MV-4-11 (cell line): ENCODE measurements at regions not wholly inside any gene's neighbourhood (a gene's known extent, or its start where the extent isn't known, plus 50 kb on each side); places are given as distances from the start of the nearest gene placed in this dataset.

ENCODE experiments used
- DNase-seq: peaks from one replicate; lab custom pipeline; 2025; lab: John Stamatoyannopoulos, UW

- DNase-seq, result no peak
These were observed 644.2 kb upstream of the SEMA6A start for GRCh38 chr5:117218789-117219188.

DNA sequence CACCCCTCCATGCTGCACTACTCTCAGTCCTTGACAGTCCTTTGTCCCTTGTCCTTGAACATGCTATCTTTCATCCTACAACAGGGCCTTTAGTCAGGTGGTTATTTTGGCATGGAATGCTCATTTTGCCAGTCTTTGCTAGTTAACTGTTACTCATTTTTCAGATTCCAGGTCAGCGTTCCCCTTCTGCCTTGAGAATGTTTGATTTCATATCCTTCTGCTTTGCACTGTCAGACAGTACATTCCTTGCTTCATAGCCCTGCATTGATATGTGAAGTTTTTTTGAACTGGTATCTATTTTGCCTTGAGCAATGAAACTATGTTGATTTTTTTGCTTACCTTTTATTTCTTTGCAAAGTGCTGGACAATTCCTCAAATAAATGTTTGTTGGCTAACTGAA, 638.2 kb upstream of the SEMA6A start:
- no peak for DNase-seq

DNA sequence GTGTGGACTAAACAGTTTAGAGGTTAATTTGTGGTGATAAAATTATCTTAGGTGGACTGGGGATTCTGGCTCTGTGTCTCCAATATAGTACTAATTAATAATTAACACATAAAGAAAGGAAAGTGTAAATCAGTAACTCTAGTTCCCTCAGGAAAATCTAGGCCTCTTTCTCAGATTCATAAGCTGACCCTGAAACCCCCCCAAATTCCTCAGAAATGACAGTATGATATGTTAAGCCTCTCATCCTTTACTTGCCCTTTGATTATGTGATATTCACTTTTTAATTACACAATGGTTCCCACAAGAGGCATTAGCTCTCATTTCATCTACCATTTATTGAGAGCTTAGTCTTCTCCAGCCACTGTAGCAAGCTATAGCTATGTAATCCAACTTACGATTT, 636.2 kb upstream of the SEMA6A start:
- DNase-seq, result no peak

GRCh38 chr5:117209479-117209878, 634.9 kb upstream of the SEMA6A start:
- DNase-seq, result no peak

- DNase-seq, result no peak
These were observed 632.6 kb upstream of the SEMA6A start for GRCh38 chr5:117207088-117207668.

GRCh38 chr5:117205894-117206293, 631.3 kb upstream of the SEMA6A start:
- no peak for DNase-seq

GRCh38 chr5:117204926-117205869, 630.6 kb upstream of the SEMA6A start:
- DNase-seq, result no peak

DNA sequence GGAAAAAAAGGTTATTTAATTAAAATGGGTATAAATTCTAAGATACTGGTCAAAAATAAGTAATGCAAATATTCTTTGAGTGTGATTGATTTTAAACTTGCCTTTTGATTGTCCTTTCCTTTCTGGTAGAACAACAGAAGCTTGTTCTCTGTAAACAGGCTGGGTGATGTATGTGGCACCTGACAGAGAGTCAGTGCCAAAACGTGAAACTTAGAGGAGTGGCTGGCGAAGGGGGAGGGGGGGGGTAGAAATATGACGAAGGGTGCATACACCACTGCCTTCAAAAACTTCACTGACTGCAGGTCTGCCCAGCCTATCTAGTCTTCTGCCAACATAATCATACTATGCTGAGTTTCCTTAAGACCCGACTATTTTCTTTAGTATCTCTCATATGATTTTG, 629.8 kb upstream of the SEMA6A start:
- no peak for DNase-seq

- DNase-seq, result no peak
These were observed 629.0 kb upstream of the SEMA6A start for GRCh38 chr5:117203584-117203983.

GRCh38 chr5:117201001-117201400, 626.4 kb upstream of the SEMA6A start:
- no peak for DNase-seq

DNA sequence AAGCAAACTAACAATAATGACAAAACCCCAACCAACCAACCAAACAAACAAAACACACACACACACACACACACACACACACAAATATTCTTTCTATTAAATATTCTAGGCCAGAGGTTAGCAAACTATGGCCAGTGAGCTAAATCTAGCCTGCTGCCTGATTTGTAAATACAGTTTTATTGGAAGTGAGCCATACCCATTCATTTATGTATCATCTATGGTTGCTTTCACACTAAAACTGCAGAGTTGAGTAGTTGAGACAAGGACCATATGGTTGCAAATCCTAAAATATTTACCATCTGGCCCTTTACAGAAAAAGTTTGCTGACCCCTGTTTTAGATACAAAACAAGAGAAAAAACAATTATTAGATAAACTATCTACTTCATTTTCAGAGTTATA, 620.5 kb upstream of the SEMA6A start:
- no peak for DNase-seq

- DNase-seq, result no peak
These were observed 616.6 kb upstream of the SEMA6A start for GRCh38 chr5:117191251-117191650.

DNA sequence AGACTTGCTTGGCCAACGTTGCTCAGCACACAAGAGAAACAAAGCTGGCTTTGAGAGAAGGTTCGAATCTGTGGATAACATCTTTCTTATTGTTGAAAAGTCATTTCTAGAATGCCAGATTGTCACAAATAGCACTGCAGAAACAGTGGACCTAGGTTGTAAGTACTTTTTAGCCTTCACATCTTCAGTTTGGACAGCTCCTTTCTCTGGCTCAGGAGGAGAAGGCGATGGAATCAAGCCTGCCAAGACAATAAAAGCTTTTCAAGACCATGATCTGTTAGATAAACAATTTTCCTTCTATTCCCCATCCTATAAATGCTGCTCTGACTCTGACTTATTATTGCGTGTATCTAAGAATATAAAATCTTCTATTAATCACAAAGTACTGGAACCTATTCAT, 615.2 kb upstream of the SEMA6A start:
- DNase-seq, result no peak

GRCh38 chr5:117188211-117188610, 613.6 kb upstream of the SEMA6A start:
- DNase-seq, result peak; percentile 26

DNA sequence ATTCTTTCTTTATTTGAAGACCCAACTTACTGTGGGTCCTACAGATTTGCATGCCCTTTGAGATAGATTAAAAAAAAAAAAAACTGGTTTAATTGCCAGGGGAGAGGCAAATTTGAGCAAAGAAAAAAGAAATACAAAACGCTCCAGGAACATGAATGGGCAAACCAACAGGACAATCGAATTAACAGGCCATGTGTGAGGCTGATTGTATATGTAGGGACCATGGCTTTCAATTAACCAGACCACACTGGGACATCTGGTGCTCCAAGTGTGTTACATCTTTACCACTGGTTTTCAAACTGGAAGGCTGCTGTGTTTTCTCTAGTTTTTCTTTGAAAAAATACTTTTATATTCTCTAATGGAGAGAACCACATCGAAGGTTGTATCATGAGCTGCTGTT, 612.1 kb upstream of the SEMA6A start:
- DNase-seq, result no peak

GRCh38 chr5:117183326-117183725, 608.7 kb upstream of the SEMA6A start:
- DNase-seq, result no peak

- DNase-seq, result no peak
These were observed 607.5 kb upstream of the SEMA6A start for GRCh38 chr5:117182104-117182503.

- no peak for DNase-seq
These were observed 602.7 kb upstream of the SEMA6A start for GRCh38 chr5:117177302-117177701.

DNA sequence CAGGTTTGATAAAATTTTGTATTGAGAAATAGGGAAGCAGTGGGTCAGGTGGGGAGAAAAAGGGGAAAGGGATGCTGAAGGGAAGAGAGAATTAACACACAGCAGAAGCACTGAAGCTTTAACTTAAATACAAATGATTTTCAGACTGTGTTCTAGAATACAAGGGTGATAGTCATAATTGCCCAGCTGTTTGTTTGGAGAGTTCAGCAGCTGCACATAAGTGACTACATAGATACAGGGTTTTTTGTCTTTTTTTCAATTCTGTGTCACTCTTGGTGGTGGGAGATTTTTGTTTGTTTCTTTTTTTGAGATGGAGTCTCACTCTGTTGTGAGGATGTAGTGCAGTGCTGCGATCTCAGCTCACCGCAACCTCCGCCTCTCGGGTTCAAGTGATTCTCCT, 590.4 kb upstream of the SEMA6A start:
- DNase-seq, result no peak

- DNase-seq, result no peak
These were observed 587.2 kb upstream of the SEMA6A start for GRCh38 chr5:117161718-117162335.

- no peak for DNase-seq
These were observed 585.8 kb upstream of the SEMA6A start for GRCh38 chr5:117160391-117160790.

DNA sequence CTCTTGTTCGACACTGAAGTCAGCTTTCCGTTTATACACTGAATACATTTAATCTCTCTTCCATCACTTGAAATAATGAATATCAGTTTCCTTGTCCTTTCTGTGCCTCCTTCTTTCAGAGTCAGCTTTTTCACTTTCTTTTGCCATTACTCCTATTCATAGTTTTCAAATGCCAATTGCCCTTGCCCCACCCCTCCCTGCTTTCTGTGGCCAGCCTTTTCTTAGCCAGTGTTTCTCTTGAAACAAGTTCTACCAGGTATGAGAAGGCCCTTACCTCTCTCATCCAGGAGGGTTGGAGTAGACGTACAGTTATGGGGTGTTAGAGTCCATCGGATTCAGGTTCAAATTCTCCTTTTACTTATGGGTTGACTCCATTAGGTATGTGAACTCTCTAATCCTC, 574.7 kb upstream of the SEMA6A start:
- DNase-seq, result no peak

GRCh38 chr5:117144086-117144485, 569.5 kb upstream of the SEMA6A start:
- DNase-seq, result no peak
